Activated naive CD4-positive, alpha-beta T cell (primary cell): ENCODE measurements at regions not wholly inside any gene's neighbourhood (a gene's known extent, or its start where the extent isn't known, plus 50 kb on each side); places are given as distances from the start of the nearest gene placed in this dataset.

Experiments
- DNase-seq, 4 experiments: peaks; one replicate each; lab custom pipeline; 2025; lab: John Stamatoyannopoulos, UW

DNA sequence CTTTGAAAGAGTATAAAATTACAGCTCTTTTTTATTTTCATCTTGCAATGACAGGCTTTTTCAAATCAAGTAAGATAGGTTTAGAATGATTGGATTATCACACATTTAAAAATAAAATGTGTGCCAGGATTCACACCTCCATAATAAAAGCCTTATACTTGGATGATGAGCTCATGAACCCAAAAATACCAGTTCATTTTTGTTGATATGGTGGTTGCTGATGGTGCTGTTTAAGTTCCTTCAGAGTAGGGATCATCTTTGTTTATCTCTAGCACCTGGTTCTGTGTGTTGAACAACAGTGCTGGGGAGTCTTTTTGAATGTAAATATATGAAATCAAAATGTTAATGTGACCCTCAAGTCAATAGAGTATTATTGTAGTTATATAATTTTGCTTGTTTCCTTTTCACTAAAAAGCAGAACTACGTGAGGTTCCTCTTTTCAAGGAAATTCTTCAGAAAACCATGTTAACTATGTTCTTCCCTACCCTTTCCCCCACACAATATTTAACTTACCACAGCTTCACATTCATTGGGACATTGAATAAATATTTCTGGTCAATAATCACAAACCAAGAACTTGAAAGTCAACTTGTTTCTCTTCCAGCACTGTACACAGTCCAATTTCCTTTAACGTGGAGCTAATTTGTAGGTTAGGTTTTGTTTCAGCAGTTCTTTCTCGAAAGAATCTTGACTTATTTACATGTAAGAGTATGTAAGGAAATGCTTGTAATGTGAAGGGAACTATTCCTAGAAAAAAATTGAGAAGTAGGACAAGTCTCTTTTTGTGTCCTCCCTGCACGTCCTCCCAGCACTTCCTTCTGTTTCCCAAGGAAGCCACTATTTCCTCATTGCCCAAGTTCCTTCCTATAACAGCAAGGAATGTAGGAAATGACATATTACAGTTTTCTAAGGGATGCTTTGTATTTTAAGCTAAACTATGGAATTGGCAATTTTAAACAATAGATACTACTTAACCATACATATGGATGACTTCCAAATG is 945.9 kb upstream of the CITED2 start:
- DNase-seq = no peak

DNA sequence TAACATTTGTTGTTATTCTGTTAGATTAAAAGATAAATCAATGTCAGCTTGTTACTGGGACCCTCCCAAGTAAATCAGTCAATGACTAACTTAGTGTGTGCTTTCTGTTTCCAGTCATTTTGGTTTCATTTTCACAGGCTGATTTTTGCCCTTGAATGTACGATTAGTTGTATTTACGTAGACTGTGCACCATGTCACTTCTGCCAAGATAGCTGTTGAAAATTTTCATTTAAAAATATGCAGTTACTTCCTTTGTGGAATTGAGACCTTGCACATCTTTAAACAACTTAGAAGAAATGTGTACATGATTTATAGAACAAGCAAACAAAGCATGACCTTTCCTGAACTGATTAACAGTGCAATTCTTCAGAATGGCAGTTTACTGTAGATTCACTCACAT is 944.8 kb upstream of the CITED2 start:
- no peak for DNase-seq

DNA sequence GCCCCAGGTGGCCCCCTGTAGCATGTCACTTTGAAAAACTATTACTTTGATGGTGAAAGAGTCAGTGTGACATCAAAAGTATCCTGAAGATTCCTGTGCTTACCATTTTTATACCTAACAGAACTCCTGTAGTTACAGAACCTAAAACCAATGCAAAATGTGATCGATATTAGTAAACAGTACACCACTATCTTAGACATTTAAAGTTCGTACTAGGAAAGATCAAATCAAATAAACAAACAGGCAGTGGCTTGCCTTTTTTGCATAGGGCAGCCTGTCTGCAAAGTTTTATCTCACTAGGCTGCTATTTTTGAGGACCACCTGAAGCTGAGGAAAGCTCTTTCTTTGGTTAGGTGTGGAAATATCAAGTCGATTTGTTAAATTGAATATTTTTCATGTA is 944.0 kb upstream of the CITED2 start:
- no peak for DNase-seq

DNA sequence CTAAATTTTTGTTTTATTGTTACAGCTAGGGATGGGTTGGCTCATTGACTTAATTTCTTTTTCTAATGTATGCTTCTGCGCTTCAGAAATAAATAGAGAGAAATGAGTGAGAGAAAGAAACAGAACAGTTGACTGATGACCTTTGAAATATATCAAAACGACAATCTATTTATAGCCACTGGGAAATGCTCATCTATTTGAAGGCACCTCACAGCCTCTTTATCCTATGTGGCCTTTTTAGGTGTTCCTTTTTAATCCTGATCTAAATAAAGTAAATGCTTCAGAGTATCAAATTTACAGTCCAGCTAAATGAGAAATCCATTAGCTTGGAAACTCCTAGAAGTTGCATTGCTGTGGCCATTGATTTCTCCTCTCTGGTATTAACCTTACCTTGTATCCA is 943.5 kb upstream of the CITED2 start:
- no peak for DNase-seq

DNA sequence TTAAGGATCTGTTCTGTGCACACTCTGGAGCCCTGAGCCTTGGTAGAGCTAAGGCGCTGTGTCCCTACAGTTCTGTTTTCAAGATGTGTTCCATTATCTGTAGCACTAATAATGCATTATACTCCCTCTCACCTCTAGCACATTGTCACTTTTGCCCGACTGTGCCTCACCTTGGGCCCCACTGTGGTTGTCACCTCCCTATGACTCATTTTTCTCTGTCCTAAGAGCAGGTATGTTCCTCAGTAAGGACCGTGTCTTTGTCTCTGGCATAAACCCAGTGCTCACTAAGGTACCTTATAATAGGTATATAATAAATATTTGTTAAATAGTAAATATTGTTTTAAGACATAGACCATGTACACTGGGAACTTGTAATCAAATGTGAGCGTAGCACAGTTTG is 942.5 kb upstream of the CITED2 start:
- no peak for DNase-seq

DNA sequence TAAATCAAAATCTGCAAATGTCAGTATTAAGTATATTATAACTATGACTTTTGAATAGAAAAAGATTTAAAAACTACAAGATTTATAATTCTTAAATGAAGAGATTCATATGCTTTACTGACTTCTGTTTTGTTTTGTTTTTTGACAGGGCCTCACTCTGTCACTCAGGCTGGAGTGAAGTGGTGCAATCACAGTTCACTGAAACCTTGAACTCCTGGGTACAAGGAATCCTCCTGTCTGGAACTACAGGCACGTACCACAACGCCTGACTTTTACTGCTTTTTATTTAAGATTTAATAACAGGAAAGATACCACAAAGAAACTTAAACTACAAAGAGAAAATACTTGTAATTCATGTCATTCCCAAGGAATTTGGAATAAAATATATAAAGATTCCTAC is 940.2 kb upstream of the CITED2 start:
- DNase-seq = no peak

DNA sequence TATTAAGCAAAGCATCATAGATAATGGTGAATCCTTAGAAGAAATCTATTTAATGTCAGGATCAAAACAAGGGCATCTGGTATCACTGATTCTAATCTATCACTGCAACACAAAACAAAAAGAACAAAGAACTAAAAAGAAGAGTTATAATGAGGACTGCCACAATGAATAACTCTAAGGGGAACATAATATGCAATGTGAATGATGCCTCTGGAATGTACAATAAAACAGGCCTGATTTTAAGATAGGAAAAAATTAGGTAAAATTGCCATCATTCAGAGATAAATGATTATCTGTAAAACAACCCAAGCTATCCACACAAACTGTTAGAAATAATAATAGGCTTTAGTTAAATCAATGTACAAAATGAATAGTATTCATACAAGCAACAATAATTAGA is 936.7 kb upstream of the CITED2 start:
- DNase-seq = no peak

DNA sequence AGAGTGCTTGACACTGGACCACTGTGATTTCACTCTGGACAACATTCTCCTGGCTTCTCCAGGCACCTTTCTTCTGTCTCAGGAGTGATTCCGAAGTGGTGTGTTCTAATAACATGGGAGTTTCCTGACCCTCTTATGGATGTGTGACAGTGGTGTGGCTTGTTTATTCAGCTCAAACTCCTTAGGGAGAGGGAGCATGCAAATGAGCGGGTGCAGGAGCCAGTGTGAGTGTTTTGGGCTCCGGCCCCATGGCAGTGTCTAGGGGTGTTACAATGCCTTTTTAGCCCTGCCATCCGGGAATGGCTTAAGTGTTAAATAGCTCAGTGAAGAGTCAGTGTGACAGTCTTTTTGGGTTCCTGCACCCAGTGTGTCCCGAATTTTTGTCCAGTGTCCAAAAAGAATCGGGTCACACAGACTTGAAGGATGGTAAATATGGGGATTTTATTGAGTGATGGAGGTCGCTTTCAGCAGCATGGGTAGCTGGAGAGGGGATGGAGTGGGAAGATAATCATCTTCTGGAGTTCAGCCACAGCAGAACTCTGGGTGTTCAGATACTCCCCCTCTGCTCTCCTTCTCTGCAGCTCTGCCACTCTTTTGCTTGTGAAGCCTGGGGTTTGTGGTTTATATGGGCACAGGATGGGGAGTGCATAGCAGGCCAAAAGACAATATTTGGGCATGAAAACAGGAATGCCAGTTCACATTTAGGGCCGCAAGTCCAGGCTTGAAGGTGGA is 928.9 kb upstream of the CITED2 start:
- DNase-seq = no peak

DNA sequence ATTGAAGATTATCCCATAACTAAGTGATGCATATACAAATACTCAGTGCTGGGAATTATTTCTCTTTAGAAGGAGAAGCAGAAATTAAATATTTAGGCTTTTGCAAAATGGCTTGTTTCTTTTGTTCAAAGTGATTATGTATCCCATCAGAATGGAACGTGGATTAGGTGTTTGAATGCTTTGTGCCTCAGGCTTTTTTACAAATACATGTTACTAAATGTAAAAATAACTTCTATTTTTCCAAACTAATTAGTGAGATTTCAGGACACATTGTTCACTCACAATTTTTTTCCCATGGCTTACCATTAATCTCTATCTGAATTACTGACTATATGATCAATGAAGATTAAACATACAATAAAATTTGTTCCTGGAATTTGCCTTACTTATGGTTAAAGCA is 925.9 kb upstream of the CITED2 start:
- DNase-seq = no peak

DNA sequence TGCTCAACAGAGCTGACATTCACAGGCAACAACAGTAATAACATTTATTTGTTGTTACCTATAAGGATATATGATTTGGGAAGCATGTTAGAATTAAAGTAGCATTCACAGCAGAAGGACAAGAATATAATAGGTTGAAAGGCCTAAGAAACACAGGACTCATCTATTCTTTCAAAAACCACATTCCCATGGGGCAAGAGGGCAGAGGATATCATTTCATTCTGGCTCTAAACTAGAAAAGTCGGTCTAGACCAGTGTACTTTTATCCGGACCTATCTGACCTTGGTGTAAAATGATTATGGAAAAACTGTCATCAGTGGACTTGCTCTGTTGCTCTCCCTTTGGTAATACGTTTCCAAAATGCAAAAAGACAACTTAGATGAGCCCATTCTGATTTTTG is 914.7 kb upstream of the CITED2 start:
- DNase-seq = no peak

DNA sequence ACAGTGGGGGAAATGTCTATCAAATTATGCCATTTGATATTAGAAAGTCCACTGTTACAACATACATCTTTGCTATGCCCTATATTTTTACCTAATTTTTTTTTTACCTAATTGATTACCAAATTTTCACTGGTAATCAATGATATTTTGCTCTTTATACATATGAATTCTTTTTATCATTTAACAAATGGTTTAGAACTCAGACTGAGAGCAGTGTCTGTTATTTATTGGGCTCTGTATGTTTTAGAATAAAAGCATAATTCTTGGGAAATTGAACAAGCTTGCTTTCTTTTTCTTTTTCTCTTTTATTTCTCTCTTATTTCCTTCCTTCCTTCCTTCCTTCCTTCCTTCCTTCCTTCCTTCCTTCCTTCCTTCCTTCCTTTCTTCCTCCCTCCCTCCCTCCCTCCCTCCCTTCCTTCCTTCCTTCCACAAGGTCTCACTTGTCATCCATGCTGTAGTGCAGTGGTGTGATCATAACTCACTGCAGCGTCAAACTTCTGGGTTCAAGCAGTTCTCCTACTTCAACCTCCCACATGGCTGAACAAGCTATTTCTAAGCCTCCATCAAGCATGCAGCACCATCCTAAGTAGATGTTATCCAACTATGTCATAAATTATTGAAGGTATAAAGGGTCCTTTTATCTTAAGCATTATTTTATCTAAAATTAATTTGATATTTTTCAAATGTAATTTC is 911.7 kb upstream of the CITED2 start:
- no peak for DNase-seq

DNA sequence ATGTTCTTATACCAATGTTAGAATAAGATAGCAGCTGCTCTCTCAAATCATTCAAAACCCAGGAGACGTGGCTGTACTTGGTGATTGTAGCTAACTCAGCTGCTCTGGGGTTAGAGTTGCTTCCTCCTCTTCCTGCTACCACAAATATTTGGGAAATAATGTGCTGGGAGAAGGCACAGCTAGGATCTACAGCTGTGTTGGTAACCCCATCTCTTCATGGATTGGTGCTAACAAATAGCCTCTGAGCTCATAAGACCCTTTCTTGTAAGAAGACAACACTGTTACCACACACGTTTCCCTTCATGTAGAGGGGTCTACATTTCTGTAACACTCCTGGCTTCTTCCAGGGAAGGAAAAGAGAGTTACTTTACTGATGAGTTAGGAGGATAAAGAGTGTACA is 911.0 kb upstream of the CITED2 start:
- DNase-seq = no peak

DNA sequence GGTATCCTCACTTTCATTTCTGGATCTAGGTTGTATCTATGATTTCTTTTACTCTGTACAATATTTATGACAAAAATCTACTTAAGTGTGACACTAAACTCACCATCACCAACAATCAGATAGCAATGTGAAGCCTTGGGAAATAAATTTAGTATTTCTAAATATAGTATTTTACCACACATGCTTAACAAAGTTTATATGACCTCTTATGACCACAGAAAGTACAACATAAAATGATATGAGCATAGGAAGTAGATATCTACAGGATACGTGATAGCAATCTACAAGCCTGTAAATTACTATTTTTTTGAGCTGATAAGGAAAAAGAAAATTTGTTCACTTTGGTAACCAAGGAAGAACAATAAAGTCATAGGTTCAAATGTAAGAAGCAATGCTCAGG is 910.4 kb upstream of the CITED2 start:
- DNase-seq = no peak

DNA sequence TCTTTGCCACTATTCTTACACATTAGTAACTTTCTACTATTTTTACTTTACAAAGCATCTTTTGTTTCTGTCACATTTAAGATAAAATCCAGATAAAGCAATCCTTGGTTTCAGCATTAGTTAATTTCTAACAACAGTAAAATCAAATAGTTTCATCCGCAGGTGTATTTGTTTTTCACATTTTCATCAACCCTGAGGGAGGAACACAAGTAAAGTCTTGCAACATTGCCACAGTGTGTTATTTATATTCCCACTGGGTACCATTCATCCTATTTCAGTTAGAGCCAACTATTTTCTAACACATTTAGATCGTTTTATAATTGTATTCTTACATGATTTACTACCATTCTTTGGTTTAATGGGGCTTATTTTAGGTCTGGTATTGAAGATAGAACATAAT is 908.7 kb upstream of the CITED2 start:
- no peak for DNase-seq

DNA sequence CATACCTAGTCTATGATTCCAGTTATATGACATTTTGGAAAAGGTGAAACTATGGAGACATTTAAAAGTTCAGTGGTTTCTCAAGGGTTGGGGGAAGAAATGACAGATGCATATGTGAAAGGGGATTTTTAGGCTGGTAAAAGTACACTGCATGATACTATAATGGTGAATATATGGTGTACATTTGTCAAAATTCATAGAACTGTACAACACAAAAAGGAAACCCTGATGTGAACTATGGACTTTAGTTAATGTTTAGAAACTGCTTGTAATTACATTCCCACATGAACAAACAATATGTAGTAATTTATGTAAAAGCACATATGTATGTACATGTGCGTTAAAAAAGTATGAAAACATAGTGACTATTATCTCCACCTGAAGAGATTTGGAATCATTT is 907.3 kb upstream of the CITED2 start:
- no peak for DNase-seq

DNA sequence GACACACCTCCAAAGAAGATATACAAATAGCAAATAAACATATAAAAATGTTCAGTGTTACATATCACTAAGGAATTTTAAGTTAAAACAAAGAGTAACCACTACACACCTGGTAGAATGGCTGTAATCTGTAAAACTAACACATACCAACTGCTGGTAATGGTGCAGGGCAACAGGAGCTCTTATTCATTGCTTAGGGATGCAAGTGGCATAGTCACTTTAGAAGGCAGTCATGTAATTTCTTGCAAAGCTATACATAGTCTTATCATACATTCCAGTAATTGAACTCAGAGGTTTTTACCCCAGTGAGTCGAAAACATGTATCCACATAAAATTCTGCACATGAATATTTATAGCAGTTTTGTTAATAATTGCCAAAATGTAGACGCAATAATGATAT is 906.8 kb upstream of the CITED2 start:
- DNase-seq = no peak

DNA sequence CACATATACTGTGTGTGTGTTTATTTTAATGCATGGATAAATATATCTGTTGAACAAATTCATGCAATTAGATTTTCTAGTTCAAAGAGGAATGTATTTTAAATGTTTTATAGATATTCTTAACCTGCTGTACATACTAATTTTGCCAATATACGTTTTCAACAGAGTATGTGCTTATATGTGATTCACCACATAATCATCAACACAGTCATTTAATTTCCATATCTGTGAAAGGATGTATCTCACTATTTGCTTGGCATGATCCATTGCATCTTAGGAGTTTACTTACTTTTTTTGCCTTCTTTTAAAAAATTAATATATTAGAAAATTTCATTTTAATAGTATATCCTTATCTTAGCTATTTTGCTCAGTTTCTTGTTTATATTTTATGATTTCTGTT is 902.3 kb upstream of the CITED2 start:
- DNase-seq = no peak

DNA sequence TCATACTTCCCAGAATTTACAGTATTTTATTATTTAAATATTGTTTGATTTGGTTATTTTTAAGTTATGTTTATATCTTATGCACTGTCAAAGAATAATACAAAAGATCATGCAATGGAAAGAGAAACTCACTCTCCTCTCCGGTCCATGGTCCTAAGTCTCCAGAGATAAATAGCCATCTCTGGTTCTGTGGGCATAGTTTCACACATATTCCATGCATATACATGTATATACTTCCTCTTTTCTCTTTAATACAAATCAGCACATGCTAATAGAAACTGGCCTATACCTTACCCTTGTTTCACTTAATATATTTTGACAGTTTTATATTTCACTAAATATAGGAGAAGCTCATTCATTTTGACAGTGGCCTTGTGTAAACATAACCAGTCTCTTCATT is 901.7 kb upstream of the CITED2 start:
- DNase-seq = no peak

DNA sequence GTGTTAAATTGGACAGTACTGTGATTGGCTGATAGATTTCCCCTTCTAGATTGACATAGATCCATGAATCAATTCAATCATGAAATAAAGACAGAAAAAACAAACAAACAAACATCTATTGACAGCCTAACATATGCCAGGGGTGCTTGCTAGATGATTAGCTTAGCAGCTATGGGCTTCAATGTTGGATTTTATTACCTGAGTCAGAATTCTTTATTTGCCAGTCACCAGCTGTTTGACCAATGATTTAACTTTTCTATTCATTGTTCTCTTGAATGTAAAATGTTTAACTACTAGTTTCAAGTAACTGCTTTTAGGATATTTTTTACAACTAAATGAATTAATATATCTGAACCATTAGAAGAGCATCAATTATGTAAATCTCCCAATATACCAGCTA is 901.3 kb upstream of the CITED2 start:
- DNase-seq = no peak

DNA sequence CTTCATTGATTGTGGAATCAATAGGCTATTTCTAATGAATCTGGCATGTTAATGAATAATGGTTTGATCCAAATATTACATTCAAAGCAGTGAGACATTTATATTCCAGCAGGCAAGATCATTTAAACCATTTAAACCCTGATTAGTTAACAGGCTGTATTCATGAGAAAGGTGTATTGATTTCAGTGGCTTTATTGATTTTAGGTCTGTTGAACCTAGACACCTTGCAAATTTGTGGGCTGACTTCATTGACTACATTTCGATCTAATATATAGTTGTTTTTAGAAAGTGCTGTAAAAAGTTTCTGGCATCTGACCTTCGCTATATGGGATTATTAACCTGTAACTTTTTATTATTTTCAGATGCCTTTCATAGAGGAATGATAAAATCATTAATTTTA is 900.1 kb upstream of the CITED2 start:
- no peak for DNase-seq

DNA sequence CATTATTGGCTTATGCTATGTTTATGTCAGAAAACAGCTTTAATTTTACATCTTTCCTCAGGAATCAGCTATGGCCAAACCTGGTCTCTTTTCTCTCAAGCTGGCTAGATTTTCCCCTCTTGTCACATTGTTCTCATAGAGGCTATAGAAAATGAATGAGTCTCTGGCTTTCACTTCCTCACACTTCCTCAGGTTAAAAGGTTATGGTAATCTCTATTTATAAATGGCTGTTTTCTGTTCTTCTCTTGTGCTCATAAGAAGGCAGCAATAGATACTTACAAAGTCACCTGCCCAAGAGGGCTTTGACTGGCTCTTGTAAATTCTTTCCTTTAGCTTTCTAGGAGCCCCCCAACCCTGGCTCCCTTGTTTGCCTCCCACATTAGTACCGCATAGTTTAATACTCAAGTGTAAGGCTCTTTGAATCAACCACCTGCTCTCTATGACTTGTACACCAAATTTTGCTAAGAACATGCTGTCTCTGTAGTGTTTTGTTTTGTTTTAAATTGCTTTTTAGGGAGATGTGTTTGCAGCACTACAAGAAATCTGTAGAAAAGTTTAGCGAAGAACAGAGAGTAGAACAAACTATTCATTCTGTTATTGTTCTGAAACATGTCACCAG is 897.4 kb upstream of the CITED2 start:
- no peak for DNase-seq

DNA sequence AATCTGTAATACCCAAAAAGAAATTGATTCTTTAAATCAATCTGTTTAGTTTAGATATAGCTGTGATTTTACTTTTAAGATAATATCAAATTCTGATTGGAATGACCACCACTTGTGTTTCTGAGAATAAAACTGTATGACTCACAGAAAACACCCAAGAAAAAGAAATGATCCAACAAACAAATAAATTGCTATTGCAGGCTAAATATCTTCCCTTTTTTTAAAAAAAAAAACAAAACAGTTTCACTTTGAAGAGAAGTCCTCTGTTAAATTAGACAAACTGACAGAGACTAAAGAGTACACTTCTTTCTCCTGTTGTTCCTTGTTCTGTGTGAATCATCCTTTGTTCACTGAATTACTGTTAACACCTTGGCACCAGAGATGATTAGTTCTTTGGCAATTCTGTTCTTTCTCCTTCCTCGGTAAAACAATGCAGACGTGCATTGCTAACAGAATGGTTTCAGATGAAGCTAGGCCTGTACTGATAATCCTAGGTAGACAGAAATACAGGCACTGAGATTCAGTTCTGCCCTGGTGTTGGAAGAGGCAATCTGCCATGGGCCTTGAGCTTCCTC is 895.2 kb upstream of the CITED2 start:
- no peak for DNase-seq
